Upper lobe of left lung (tissue), 4 donors: ENCODE measurements at regions not wholly inside any gene's neighbourhood (a gene's known extent, or its start where the extent isn't known, plus 50 kb on each side); places are given as distances from the start of the nearest gene placed in this dataset.

Experiments
- CTCF ChIP-seq, 6 experiments: fragments of 450-650 bp in 4 of 6; fragments of 200-600 bp in 2 of 6; sonication (generic) in 2 of 6; IDR thresholded peaks; one replicate each; pipeline ENCODE4 v1.5.1; 2016 to 2019; ENCODE audit warnings: antibody characterized with exemption in 6 of 6
- EP300 ChIP-seq, 4 donors: sonication (generic); formaldehyde crosslinking; IDR thresholded peaks; one replicate each; pipeline ENCODE4 v1.5.1; 2017; ENCODE audit warnings: antibody characterized with exemption in 4 of 4, control low read depth in 2 of 4
- POLR2A ChIP-seq, 4 donors: fragments of 450-650 bp; IDR thresholded peaks; one replicate each; pipeline ENCODE4 v1.5.1; 2016 to 2017; ENCODE audit warnings: antibody characterized with exemption in 4 of 4, mild to moderate bottlenecking in 2 of 4
- POLR2AphosphoS5 ChIP-seq, 2 donors: sonication (generic); formaldehyde crosslinking; IDR thresholded peaks; one replicate each; pipeline ENCODE4 v1.5.1; 2017; ENCODE audit warnings: antibody characterized with exemption in 2 of 2

GRCh38 chr12:67927815-67928214 lies 61.4 kb upstream of the IFNG-AS1 start:
- TF ChIP-seq EP300 (IDR thresholded peaks at IDR 0.05) = no peak
- no peak for TF ChIP-seq CTCF (IDR thresholded peaks at IDR 0.05)
- no peak for TF ChIP-seq POLR2A (IDR thresholded peaks at IDR 0.05)
- TF ChIP-seq POLR2AphosphoS5 (IDR thresholded peaks at IDR 0.05) = no peak
